GM19463 (cell line): ENCODE measurements at regions not wholly inside any gene's neighbourhood (a gene's known extent, or its start where the extent isn't known, plus 50 kb on each side); places are given as distances from the start of the nearest gene placed in this dataset.

ENCODE experiments used
- ATAC-seq: cut with Tn5 transposase; IDR thresholded peaks from one replicate; pipeline ENCODE4 v1.9.1; 2021; ENCODE audit warnings: mild to moderate bottlenecking, moderate library complexity; ENCODE audit not compliant: unreplicated experiment

DNA sequence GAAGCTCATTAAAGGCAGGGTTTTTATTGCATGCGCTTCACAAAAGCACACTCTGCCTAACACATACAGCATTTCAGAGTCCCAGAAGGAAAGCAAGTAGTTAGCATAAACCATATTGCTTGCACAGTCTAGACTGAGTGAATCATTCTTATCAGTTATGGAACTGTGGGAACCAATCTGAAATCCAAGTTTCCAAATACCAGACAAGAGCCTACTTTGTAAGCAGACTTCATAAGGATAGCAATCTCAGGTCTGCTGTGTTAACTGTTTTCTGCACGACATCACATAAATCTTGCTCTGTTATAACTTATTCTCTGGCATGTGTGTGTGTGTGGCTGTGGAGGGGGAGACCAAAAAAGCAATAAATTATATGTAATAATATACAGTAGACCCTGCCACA is 608.1 kb upstream of the REG3G start:
- no peak for ATAC-seq

DNA sequence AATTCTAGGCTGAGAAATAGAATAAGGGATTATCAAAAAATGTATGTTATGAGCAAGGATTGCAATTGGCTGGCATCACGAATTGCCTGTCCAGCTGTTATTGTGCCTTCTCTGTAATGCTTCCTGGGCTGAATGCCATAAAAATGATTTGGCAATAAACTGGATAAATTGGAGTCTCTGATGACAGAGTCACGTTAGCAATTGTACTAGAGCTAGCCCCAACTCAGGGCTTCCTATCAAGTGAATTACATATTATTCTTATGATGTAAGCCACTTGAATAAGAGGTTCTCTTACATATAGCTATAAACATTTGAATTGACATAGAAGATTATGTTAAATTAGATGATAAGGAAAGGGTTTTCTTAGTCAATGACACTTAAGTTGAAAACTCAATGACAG is 607.5 kb upstream of the REG3G start:
- ATAC-seq = no peak

GRCh38 chr2:78420132-78420531 is 605.4 kb upstream of the REG3G start:
- ATAC-seq = no peak

DNA sequence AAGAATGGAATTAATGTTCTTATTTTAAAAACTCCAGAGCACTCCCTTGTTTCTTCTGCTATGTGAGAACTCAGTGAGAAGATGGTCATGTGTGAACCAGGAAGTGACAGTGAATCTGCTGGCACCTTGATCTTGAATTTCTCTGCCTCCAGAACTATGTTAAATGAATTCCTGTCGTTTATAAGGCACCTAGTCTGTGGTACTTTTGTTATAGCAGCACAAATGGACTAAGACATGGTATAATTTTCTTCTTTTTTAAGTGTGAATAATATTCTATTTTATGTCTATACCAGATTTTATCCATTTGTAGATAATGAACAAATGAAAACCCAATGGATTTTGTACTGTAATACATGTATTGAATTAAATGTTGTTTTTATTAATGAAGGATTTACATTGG is 601.9 kb upstream of the REG3G start:
- no peak for ATAC-seq

- no peak for ATAC-seq
Observed at GRCh38 chr2:78427170-78427569, 598.3 kb upstream of the REG3G start.

DNA sequence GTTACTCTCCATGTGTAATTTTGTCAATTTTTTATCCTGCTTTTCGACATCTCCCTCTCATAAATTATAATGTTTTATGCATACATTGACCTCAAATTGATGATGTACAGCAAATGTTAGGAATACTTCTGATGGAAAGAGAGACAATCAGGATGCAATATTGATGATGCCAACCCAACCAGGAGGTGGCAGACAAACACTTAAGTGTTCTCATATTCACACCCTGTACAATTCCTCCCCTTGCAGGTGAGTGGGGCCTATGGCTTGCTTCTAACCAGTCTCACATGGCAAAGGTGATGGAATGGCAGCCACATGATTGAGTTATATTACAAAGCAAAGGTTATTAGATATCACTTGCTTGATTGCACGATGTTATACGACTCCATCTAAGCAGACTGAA is 594.3 kb upstream of the REG3G start:
- no peak for ATAC-seq

DNA sequence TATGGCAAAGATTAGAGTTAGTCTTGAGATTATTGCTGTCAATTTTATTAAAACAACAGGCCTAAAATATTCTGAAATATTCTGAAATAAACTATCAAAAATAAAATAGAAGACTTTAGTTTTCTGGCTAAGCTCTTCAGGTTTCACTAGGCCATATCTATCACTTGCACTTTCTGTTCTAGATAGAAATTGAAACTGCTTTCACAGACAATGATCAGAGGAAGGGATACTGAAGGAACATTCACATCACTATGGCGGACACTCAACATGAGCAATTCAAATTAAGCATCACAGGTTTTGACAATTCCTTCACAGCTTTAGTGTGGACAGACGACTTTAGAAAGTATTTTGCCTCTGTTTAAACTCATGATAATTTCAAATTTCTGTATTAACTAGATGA is 586.4 kb upstream of the REG3G start:
- no peak for ATAC-seq

- ATAC-seq = no peak
Observed at GRCh38 chr2:78455586-78455985, 569.9 kb upstream of the REG3G start.

DNA sequence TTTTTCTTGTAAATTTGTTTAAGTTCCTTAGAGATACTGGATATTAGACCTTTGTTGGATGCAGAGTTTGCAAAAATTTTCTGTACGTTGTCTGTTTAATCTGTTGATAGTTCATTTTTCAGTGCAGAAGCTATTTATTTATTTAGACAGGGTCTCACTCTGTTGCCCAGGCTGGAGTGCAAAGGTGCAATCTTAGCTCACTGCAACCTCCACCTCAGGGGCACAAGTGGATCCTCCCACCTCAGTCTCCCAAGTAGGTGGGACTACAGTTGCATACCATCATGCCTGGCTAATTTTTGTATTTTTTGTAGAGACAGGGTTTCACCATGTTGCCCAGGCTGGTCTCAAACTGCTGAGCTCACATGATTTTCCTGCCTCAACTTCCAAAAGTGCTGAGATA is 568.2 kb upstream of the REG3G start:
- no peak for ATAC-seq

GRCh38 chr2:78465707-78466106 is 559.8 kb upstream of the REG3G start:
- no peak for ATAC-seq

DNA sequence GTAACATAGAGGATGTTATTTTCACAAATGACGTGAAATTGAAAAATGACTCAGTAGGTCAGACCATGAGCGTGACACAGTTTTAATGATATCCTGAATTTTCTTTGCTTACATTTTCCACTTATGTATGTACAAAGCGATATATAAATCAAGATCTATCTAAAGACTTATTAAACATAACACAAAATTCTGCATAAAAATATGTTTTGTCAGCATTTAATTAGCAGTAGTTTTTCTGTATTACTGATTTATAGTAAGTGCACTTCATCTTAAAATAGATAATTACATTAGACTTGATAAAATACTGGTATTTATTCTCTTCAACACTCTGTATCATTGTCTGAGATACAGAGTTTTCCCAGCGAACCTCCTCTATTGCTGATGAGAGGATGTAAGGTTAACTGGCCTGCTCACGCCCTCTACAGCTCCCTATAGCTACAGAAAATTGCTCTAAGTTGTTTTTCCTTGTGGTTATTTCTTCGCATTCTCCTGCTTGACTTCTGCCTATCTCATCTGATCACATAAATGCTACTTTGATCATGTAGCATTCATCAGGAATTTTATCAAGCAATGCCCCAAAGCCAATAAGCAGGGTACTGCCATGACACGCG is 548.8 kb upstream of the REG3G start:
- ATAC-seq = no peak

DNA sequence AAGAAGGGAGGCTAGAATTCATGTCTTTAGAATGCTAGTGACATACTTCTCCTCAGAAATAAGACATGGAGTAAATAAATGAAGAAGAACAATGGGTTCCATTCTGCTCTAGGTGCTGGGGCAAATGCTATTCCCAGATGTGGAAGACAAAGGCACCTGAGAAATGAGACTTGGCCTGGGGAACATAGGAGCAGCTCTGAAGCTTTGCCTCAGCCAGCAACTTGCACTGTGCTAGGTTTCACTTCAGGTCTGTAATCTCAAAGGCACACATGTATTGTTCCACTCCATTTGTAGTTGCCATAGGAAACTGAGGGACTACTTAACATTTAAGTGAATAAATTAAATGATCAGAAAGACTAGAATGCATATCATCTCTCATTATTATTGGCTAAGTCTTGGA is 538.9 kb upstream of the REG3G start:
- no peak for ATAC-seq

- ATAC-seq = no peak
Observed at GRCh38 chr2:78498125-78498524, 527.4 kb upstream of the REG3G start.

GRCh38 chr2:78506301-78506700 is 519.2 kb upstream of the REG3G start:
- no peak for ATAC-seq

DNA sequence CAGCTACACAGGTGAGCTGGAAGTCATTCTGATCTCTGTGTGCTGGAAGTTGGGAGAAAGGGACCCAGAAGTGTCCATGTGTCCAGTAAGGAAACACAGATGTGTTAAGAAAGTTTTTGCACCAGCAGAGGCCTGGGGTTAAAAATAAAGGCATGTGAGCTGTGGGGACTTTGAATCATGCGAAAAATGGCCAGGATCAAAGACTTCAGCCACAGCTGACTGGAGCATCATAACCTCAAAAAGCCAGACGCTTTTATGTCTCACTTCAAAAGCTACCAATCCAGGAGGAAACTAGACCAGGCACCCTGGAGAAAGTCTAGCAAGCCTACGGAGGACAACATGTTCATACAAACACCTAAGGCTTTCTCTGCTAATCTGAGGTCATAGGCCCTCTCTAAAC is 503.6 kb upstream of the REG3G start:
- ATAC-seq = no peak

GRCh38 chr2:78532762-78533379 is 492.6 kb upstream of the REG3G start:
- no peak for ATAC-seq

DNA sequence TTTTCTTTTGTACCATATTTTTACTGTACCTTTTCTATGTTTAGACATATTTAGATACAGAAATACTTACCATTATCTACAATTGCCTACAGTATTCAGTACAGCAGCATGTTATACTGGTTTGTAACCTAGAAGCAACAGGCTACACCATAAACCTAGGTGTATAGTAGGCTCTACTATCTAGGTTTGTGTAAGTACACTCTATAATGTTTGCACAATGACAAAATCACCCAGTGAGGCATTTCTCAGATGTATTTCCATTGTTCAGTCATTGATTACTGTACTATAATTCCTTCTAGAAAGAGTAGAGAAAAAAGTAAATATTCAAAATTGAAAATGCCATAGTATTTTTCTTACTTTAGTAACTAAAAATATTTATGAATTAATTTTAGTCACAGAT is 490.1 kb upstream of the REG3G start:
- no peak for ATAC-seq

- ATAC-seq = no peak
Observed at GRCh38 chr2:78538322-78538721, 487.2 kb upstream of the REG3G start.

- ATAC-seq = no peak
Observed at GRCh38 chr2:78540255-78540654, 485.2 kb upstream of the REG3G start.

DNA sequence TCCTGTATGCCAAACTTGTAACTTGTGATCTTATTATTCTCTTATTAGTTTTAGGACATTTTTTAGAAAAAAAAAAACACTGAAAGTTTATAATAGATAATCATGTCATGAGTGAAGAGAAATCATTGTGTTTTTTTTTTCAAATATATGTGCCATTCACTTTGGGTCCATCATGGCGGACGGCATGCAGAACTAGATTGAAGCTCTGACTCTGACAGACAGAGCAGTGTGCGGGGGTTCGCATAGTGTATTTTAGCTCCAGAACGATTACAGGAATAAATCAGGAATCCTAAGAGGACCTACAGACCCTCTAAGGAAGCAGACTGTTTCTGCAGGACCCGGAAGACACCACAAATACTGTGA is 484.4 kb upstream of the REG3G start:
- no peak for ATAC-seq

GRCh38 chr2:78541451-78542267 is 483.8 kb upstream of the REG3G start:
- ATAC-seq = no peak

- no peak for ATAC-seq
Observed at GRCh38 chr2:78546843-78547242, 478.7 kb upstream of the REG3G start.
